ENCODE measurements at regions not wholly inside any gene's neighbourhood (a gene's known extent, or its start where the extent isn't known, plus 50 kb on each side); places are given as distances from the start of the nearest gene placed in this dataset.
"Not testable (repeated sequence)": the region's sequence is repeated elsewhere in the genome, so short reads cannot be mapped to it uniquely, and the experiment has no call there.

DNA sequence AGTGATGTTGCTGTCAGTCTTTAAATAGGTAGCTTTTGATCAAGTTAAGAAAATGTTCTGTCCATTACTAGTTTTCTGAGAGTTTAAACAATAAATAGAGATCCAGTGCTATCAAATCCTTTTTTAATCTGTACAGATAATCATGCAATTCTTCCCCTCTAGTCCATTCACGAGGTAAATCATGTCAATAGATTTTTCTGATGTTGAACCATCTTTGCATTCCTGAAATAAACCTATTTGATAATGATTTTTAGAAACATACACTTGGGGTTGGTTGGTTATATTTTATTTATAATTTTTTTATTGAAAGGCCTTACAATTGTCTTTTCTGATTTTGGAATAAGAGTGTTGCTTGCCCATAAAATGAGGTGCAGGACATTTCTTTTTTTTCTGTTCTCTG lies 95.0 kb downstream of the FAM53A start:
- DNase-seq (ENCODE audit: low read depth) = no peak

DNA sequence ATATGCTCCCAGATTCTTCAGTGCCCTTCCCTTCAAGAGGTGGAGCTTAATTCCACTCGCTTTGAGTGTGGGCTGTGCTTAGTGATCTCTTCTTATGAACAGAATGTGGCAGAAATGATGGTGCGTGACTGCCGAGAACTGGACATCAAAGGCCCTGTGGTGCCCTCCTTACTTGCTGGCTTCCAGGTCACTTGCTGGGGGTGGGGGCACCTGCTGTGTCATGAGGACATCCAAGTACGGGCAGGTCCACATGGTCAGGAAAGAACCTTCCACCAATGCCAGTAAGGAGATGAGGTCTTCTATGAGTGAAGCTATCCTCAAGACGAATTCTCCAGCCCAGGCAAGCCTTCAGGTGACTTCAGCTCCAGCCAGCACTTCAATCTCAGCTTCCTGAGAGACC lies 95.8 kb downstream of the FAM53A start:
- DNase-seq (ENCODE audit: low read depth) = no peak

GRCh38 chr4:1584498-1584897 lies 99.6 kb downstream of the FAM53A start:
- DNase-seq (ENCODE audit: low read depth) = no peak

DNA sequence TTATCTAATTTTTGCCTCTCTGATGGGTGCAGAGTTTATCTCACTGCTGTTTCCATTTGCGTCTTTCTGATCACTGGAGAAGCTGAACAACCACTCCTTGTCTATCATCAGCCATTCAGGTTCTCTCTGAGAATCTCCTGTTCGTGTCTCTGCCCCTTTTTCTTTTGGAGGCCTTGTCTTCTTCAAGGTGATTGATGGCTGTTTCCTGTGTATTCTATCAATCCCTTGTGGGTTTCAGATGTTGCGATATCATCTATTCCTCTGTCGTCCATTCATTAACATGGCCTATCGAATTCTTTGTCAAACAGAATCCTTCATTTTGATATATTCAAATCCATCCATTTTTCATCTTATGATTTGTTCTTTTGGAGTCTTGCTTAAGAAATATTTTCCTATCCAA lies 100.3 kb downstream of the FAM53A start:
- no peak for DNase-seq (ENCODE audit: low read depth)

DNA sequence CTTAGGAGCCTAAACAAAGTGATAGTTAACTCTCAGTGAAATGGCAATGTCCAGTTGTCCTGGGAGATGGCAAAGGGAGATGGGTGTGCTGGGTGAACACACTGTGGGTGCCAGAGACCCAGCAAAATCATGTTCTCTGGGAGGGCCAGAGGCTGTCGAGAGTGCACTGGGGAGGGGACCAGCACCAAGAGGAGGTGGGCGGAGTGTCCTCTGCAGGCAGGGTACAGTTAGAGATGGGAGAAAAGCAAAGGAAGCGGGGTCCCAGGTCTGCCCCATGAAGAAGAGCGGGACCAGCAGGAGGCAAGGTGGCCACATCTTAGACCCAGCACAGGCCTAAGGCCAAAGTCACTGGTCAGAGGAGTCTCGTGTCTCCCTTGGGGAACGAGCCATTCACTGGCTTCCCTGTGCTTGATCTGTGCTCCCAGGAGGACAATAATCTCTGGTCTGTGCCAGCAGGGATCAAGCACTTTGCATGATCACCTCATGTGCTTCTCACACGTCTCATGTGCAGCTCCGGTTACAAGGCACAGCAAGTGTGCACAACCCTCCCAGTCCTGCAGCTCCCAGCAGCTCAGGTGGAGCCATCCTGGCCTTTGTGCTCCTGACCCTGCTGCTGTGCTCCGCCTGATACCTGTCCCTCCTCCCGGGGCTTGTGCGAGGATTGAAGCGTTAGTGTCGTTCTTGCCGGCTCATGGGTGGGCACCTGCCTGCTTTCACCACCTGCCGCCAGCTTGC lies 100.9 kb downstream of the FAM53A start:
- no peak for DNase-seq (ENCODE audit: low read depth)

GRCh38 chr4:1582227-1582626 lies 101.9 kb downstream of the FAM53A start:
- no peak for DNase-seq (ENCODE audit: low read depth)

DNA sequence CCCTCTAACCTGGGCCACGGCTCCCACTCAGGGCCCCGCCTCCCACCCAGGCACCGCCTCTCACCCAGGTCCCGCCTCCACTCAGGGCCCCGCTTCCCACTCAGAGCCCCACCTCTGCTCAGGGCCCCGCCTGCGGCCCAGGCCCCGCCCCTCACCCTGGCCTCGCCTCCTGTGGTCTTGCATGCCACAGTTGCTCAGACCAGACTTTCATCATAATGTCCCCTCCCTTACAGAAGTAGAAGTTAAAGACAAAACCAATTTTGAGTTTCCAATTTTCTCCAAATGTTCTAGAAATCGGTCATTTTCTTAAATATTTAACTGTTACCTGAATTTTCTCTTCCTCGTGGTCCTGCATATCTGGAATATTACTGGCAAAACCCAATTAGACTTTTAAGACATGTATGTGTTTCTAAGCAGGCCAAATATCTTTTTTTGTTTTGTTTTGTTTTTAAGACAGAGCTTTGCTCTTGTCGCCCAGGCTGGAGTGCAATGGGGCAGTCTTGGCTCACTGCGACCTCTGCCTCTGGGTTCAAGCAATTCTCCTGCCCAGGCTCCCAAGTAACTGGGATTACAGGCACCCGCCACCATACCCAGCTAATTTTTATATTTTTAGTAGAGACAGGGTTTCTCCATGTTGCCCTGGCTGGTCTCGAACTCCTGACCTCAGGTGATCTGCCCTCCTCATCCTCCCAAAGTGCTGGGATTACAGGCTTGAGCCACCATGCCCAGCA lies 102.8 kb downstream of the FAM53A start:
- peak; percentile 82 for DNase-seq (ENCODE audit: low read depth)

- DNase-seq (ENCODE audit: low read depth) = not testable (repeated sequence)
These were observed 103.5 kb downstream of the FAM53A start for GRCh38 chr4:1580692-1581012.

DNA sequence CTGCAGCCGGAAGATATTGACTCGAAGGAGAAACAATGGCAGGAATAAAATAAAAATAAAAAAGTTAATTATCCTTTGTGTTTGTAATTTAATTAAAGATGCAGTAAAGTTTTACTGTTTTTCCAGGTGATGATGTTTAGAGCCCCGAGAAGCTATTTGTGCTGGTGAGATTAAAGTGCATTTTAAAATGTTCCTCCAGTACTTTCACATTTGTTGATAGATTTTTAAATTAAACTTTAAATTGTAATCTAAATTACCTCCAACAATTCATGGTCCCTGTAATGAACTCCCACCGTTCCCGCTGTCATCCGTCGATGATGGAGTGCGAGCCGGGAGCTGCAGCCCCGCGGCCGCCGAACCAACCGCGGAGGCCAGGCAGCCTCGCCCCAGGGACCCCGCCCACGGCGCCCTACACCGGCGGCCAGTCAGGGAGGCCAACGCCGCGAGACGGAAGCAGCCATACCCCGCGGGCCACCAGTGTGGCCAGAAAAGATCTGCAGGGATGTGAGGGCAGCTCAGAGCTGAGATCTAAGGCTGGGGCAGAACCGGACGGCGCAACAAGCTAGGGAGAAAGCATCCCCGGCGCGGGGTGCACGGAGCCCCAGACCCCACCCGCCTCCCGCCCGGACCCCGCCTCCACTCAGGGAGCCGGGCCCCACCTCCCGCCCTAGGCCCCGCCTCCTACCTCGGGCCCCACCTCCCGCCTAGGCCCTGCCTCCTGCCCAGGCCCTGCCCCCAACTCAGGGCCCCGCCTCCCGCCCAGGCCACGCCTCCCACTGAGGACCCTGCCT lies 104.0 kb downstream of the FAM53A start:
- peak; percentile 87 for DNase-seq (ENCODE audit: low read depth)

DNA sequence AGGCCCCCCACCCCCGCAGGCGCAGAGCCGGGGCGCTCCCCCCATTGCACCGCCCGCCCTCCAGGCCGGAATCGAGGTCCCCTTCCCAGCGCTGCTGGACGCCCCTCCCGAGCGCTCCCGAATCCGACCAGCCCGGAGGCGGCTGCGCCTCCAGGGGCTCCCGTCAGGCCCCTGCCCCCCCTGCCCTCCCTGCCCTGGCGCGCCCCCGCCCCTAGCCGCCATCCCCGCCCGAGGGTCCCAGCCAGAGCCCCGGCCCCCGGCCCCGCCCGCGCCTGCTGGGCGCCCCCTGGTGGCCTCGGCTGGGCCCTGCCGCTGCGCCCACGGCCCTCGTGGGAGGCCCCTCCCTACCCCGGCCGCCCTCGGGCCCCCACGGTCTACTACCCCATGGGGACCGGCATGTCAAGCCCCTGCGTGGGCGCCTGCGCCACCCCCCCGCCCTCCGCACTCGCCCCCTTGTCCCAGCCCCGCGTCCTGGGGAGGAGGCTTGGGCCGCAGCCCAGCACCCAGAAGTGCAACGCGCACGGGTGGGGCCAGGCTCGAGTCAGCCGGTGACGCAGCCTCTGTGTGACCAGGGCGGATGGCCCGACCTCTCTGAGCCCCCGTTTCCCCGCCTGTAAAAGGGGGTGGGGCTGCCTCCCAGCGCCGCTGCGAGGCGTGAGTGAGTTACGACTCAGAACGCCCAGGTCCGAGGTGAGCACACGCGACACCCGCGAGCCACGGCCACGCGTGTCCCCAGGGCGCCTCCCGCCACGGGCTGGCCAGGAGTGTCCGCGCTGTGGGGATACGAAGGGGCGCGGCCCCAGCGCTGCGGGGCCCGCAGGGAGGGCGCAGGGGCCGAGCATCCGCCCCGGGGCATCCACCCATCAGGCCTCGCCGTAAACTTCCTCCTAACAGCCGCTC lies 104.9 kb downstream of the FAM53A start:
- peak; percentile 68 for DNase-seq (ENCODE audit: low read depth)

- DNase-seq (ENCODE audit: low read depth) = no peak
These were observed 105.8 kb downstream of the FAM53A start for GRCh38 chr4:1578251-1578773.

DNA sequence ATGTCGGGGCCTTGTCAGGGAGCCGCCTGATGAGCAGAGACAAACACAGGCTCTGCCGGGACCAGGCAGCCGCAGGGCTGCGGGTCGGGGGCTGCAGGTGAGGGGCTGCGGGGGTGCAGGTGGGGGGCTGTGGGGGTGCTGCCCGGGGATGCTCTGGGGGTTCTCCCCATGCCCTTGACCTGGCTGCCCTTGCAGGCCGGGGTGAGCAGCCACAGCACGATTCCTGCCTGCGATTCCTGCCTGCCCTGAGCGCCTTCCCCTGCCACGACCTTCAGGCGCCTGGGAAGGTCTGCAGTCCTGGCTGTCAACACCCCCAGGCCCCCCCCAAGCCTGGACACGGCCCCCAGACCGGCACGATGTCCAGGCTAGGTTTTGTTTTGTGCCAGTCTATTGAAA lies 106.3 kb downstream of the FAM53A start:
- DNase-seq (ENCODE audit: low read depth) = no peak

DNA sequence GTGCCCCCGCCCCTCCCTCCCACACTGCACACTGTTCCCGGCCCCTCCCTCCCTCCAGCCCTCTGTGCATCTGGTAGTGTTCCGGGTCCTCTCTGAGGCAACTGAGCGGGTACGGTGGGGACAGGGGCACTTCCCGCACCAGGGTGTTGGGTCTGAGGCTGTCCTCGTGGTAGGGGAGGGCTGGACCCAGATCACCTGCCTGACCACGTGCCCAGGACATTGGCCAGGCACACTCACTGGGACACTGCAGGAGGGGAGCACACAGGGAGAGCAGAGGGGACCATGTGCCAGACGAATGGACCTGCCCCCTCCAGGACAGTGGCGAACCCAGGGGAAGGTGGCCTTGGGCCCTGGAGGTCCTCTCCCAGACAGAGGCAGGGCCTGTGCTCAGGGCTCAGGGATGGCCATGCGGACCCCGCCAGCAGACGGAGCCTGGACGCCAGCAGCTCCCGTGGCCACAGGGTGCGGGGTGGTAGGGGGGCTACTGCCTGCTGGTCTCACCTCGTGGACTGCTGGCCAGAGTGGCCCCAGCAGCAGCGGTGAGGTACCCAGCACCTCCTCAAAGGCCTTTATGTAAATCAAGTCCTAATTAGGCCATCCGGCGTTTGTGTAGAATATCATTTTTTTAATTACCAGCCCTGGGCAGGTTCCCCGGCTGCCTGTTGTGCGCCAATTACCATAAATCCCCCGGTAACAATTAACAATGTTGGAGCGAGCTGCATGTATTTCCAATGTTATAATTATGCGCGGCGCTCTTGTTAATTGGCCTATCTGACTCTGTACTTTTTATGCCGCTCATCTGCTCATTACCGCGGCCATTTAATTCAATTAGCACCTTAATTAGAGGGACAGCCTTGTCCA lies 106.9 kb downstream of the FAM53A start:
- no peak for DNase-seq (ENCODE audit: low read depth)

- DNase-seq (ENCODE audit: low read depth) = no peak
These were observed 107.7 kb downstream of the FAM53A start for GRCh38 chr4:1576304-1576960.

GRCh38 chr4:1575418-1576303 lies 108.5 kb downstream of the FAM53A start:
- no peak for DNase-seq (ENCODE audit: low read depth)

- no peak for DNase-seq (ENCODE audit: low read depth)
These were observed 109.3 kb downstream of the FAM53A start for GRCh38 chr4:1574601-1575417.

- no peak for DNase-seq (ENCODE audit: low read depth)
These were observed 110.2 kb downstream of the FAM53A start for GRCh38 chr4:1573830-1574459.

Measured in activated gamma-delta T cell treated with anti-CD3 and anti-CD28 coated beads, Interleukin-2, amount 50 U/mL, for 16 hours (primary cell).